ENCODE measurements at regions not wholly inside any gene's neighbourhood (a gene's known extent, or its start where the extent isn't known, plus 50 kb on each side); places are given as distances from the start of the nearest gene placed in this dataset.

GRCh38 chr13:109281017-109281902 is 505.1 kb downstream of the IRS2 start:
- Histone ChIP-seq H3K36me3 (no peaks in the 10 kb centered on the region), H3K27me3 (no peaks in the 10 kb centered on the region), H3K27ac (no peak overlapping the region), H3K4me3 (replicated peaks in 1 of 3) (no peak overlapping the region), H3K9me3 (no peaks in the 10 kb centered on the region), H3K4me1 (no peaks in the 10 kb centered on the region)
- TF ChIP-seq POLR2A (IDR thresholded peaks at IDR 0.05) (no peak), CTCF (IDR thresholded peaks at IDR 0.05) (no peak)
- 80 to 84% methylated on average over 11 of the region's 11 CpGs for WGBS, 2 donors
- no peak for DNase-seq
- intact Hi-C loops (cut with DNase I): no loop called here

- no peak for DNase-seq
- intact Hi-C loops (cut with DNase I): no loop called here
- peaks cover 0 to 6% of the 10 kb centered on the region in 2 donors for H3K4me1 ChIP-seq
- no peaks in the 10 kb centered on the region for H3K36me3 ChIP-seq
- no peak overlapping the region for H3K4me3 ChIP-seq (replicated peaks in 1 of 3)
- TF ChIP-seq CTCF (IDR thresholded peaks at IDR 0.05) (no peak), POLR2A (IDR thresholded peaks at IDR 0.05) (no peak)
- H3K27me3 ChIP-seq: no peaks in the 10 kb centered on the region
- 88 to 91% methylated on average over 4 of the region's 4 CpGs for WGBS, 2 donors
- no peaks in the 10 kb centered on the region for H3K9me3 ChIP-seq
- H3K27ac ChIP-seq: no peak overlapping the region
Observed at GRCh38 chr13:109276261-109276660, 510.1 kb downstream of the IRS2 start.

- Histone ChIP-seq H3K9me3 (no peaks in the 10 kb centered on the region), H3K4me1 (peaks cover 0 to 6% of the 10 kb centered on the region in 2 donors), H3K27ac (no peak overlapping the region), H3K27me3 (no peaks in the 10 kb centered on the region), H3K4me3 (replicated peaks in 1 of 3) (no peak overlapping the region), H3K36me3 (no peaks in the 10 kb centered on the region)
- WGBS, 2 donors: 56 to 63% methylated on average over 5 of the region's 5 CpGs
- intact Hi-C loops (cut with DNase I): no loop called here
- no peak for DNase-seq
- TF ChIP-seq CTCF (IDR thresholded peaks at IDR 0.05): no peak
- TF ChIP-seq POLR2A (IDR thresholded peaks at IDR 0.05): no peak
Observed at GRCh38 chr13:109275852-109276251, 510.5 kb downstream of the IRS2 start.

GRCh38 chr13:109275139-109275745 is 511.1 kb downstream of the IRS2 start:
- intact Hi-C loops (cut with DNase I): no loop called here
- H3K4me3 ChIP-seq (replicated peaks in 1 of 3): no peak overlapping the region
- H3K9me3 ChIP-seq: no peaks in the 10 kb centered on the region
- DNase-seq: no peak
- no peak for TF ChIP-seq POLR2A (IDR thresholded peaks at IDR 0.05)
- no peak for TF ChIP-seq CTCF (IDR thresholded peaks at IDR 0.05)
- H3K27ac ChIP-seq: no peak overlapping the region
- H3K36me3 ChIP-seq: no peaks in the 10 kb centered on the region
- WGBS, 2 donors: 85% methylated on average over 11 of the region's 11 CpGs
- H3K27me3 ChIP-seq: no peaks in the 10 kb centered on the region
- H3K4me1 ChIP-seq: peaks cover 0 to 6% of the 10 kb centered on the region in 2 donors
